ENCODE measurements at regions not wholly inside any gene's neighbourhood (a gene's known extent, or its start where the extent isn't known, plus 50 kb on each side); places are given as distances from the start of the nearest gene placed in this dataset.

GRCh38 chr5:2871282-2871681 lies 119.8 kb upstream of the IRX2 start:
- H3K79me2 ChIP-seq (ENCODE audit: control insufficient read depth, insufficient read depth, low read length): no peaks in the 10 kb centered on the region
- Mint-ChIP-seq H3K27ac (no peak overlapping the region), H3K4me3 (no peak overlapping the region), H3K4me1 (no peaks in the 10 kb centered on the region), H3K27me3 (no peaks in the 10 kb centered on the region), H3K9me3 (ENCODE audit: insufficient read depth) (no peaks in the 10 kb centered on the region)
- WGBS (ENCODE audit: insufficient coverage): no CpG with 5 or more reads among the region's 2 CpGs
- H3K4me1 ChIP-seq (ENCODE audit: control insufficient read depth in 2 of 2, insufficient read depth in 2 of 2, low read length in 2 of 2): no peaks in the 10 kb centered on the region
- no peak for DNase-seq
- H3K27ac ChIP-seq (ENCODE audit: low read length in 2 of 2): no peak overlapping the region
- H3K9me3 ChIP-seq (ENCODE audit: control extremely low read depth in 1 of 3, control insufficient read depth in 2 of 3, insufficient read depth in 1 of 3, low read length in 2 of 3): peaks cover 0 to 39% (median 0%) of the 10 kb centered on the region in 3 donors
- H3K27me3 ChIP-seq (replicated peaks in 1 of 4; ENCODE audit: control extremely low read depth in 1 of 4, control insufficient read depth in 3 of 4, insufficient read depth in 4 of 4, low read length in 3 of 4): no peaks in the 10 kb centered on the region
- TF ChIP-seq EZH2 (IDR thresholded peaks at IDR 0.05; ENCODE audit: borderline replicate concordance, insufficient read depth, low read depth, low read length, poor library complexity, severe bottlenecking): no peak
- no peak for TF ChIP-seq CTCF (IDR thresholded peaks at IDR 0.05)
- CTCF ChIA-PET: no interaction called here
- no peak overlapping the region for H2AFZ ChIP-seq (ENCODE audit: insufficient read depth, low read depth, low read length, poor library complexity, severe bottlenecking)
- H3K9ac ChIP-seq (ENCODE audit: low read length): no peak overlapping the region
- H3K4me2 ChIP-seq (replicated peaks; ENCODE audit: low read depth, low read length, poor library complexity, severe bottlenecking): no peak overlapping the region
- POLR2A ChIA-PET: no interaction called here
- intact Hi-C loops (cut with micrococcal nuclease): no loop called here
- H3K36me3 ChIP-seq (replicated peaks in 1 of 2; ENCODE audit: control extremely low read depth in 1 of 2, control insufficient read depth in 1 of 2, extremely low read depth in 1 of 2, insufficient read depth in 2 of 2, low read length in 1 of 2): no peaks in the 10 kb centered on the region
- H4K20me1 ChIP-seq (ENCODE audit: control insufficient read depth, insufficient read depth, low read length, poor library complexity, severe bottlenecking): no peaks in the 10 kb centered on the region
- no peak overlapping the region for H3K4me3 ChIP-seq (ENCODE audit: control extremely low read depth in 1 of 5, extremely low read depth in 1 of 5, insufficient read depth in 1 of 5, low read depth in 2 of 5, low read length in 4 of 5)
- no peak for ATAC-seq (ENCODE audit: low read depth)

GRCh38 chr5:2869471-2869870 lies 118.0 kb upstream of the IRX2 start:
- WGBS (ENCODE audit: insufficient coverage): 89% methylated on average over 4 of the region's 6 CpGs
- Mint-ChIP-seq H3K4me1 (no peaks in the 10 kb centered on the region), H3K9me3 (ENCODE audit: insufficient read depth) (no peaks in the 10 kb centered on the region), H3K4me3 (no peak overlapping the region), H3K27ac (no peak overlapping the region), H3K27me3 (no peaks in the 10 kb centered on the region)
- Histone ChIP-seq H2AFZ (ENCODE audit: insufficient read depth, low read depth, low read length, poor library complexity, severe bottlenecking) (no peak overlapping the region), H3K9ac (ENCODE audit: low read length) (no peak overlapping the region), H4K20me1 (ENCODE audit: control insufficient read depth, insufficient read depth, low read length, poor library complexity, severe bottlenecking) (no peaks in the 10 kb centered on the region), H3K27me3 (replicated peaks in 1 of 4; ENCODE audit: control extremely low read depth in 1 of 4, control insufficient read depth in 3 of 4, insufficient read depth in 4 of 4, low read length in 3 of 4) (no peaks in the 10 kb centered on the region), H3K9me3 (ENCODE audit: control extremely low read depth in 1 of 3, control insufficient read depth in 2 of 3, insufficient read depth in 1 of 3, low read length in 2 of 3) (peaks cover 0 to 38% (median 0%) of the 10 kb centered on the region in 3 donors), H3K27ac (ENCODE audit: low read length in 2 of 2) (no peak overlapping the region), H3K4me1 (ENCODE audit: control insufficient read depth in 2 of 2, insufficient read depth in 2 of 2, low read length in 2 of 2) (no peaks in the 10 kb centered on the region), H3K79me2 (ENCODE audit: control insufficient read depth, insufficient read depth, low read length) (no peaks in the 10 kb centered on the region), H3K4me2 (replicated peaks; ENCODE audit: low read depth, low read length, poor library complexity, severe bottlenecking) (no peak overlapping the region), H3K4me3 (ENCODE audit: control extremely low read depth in 1 of 5, extremely low read depth in 1 of 5, insufficient read depth in 1 of 5, low read depth in 2 of 5, low read length in 4 of 5) (no peak overlapping the region), H3K36me3 (replicated peaks in 1 of 2; ENCODE audit: control extremely low read depth in 1 of 2, control insufficient read depth in 1 of 2, extremely low read depth in 1 of 2, insufficient read depth in 2 of 2, low read length in 1 of 2) (no peaks in the 10 kb centered on the region)
- ChIA-PET POLR2A (no interaction called here), CTCF (no interaction called here)
- intact Hi-C loops (cut with micrococcal nuclease): no loop called here
- TF ChIP-seq EZH2 (IDR thresholded peaks at IDR 0.05; ENCODE audit: borderline replicate concordance, insufficient read depth, low read depth, low read length, poor library complexity, severe bottlenecking): no peak
- no peak for ATAC-seq (ENCODE audit: low read depth)
- DNase-seq: no peak
